ENCODE measurements at regions not wholly inside any gene's neighbourhood (a gene's known extent, or its start where the extent isn't known, plus 50 kb on each side); places are given as distances from the start of the nearest gene placed in this dataset.

- no peak for TF ChIP-seq CTCF (IDR thresholded peaks at IDR 0.05)
- no peak for TF ChIP-seq ZFX (IDR thresholded peaks at IDR 0.05; ENCODE audit: borderline replicate concordance)
- H3K27ac ChIP-seq = no peak overlapping the region
Observed at GRCh38 chr2:217477583-217477982, 525.2 kb downstream of the TNS1 start.

- TF ChIP-seq CTCF (IDR thresholded peaks at IDR 0.05) = no peak
- no peak overlapping the region for H3K27ac ChIP-seq
Observed at GRCh38 chr2:217475791-217476190, 527.0 kb downstream of the TNS1 start.

- no peak overlapping the region for H3K27ac ChIP-seq
- TF ChIP-seq ZFX (IDR thresholded peaks at IDR 0.05; ENCODE audit: borderline replicate concordance) (no peak), CTCF (IDR thresholded peaks at IDR 0.05) (no peak)
Observed at GRCh38 chr2:217475101-217475500, 527.7 kb downstream of the TNS1 start.

GRCh38 chr2:217471319-217471718 lies 531.5 kb downstream of the TNS1 start:
- H3K27ac ChIP-seq = no peak overlapping the region

GRCh38 chr2:217469203-217469810 lies 533.5 kb downstream of the TNS1 start:
- H3K27ac ChIP-seq = no peak overlapping the region

More at GRCh38 chr2:217471319-217471718, 531.5 kb downstream of the TNS1 start:
- TF ChIP-seq CTCF (IDR thresholded peaks at IDR 0.05) = no peak

GRCh38 chr2:217468042-217468830 lies 534.6 kb downstream of the TNS1 start:
- TF ChIP-seq ZFX (IDR thresholded peaks at IDR 0.05; ENCODE audit: borderline replicate concordance) = no peak
- no peak for TF ChIP-seq CTCF (IDR thresholded peaks at IDR 0.05)
- no peak overlapping the region for H3K27ac ChIP-seq

More at GRCh38 chr2:217469203-217469810, 533.5 kb downstream of the TNS1 start:
- TF ChIP-seq ZFX (IDR thresholded peaks at IDR 0.05; ENCODE audit: borderline replicate concordance) (no peak), CTCF (IDR thresholded peaks at IDR 0.05) (no peak)

- H3K27ac ChIP-seq = no peak overlapping the region
- no peak for TF ChIP-seq ZFX (IDR thresholded peaks at IDR 0.05; ENCODE audit: borderline replicate concordance)
- TF ChIP-seq CTCF (IDR thresholded peaks at IDR 0.05) = no peak
Observed at GRCh38 chr2:217467331-217467730, 535.5 kb downstream of the TNS1 start.
